GM19025 (cell line): ENCODE measurements at regions not wholly inside any gene's neighbourhood (a gene's known extent, or its start where the extent isn't known, plus 50 kb on each side); places are given as distances from the start of the nearest gene placed in this dataset.

Source experiments
- ATAC-seq: cut with Tn5 transposase; IDR thresholded peaks from one replicate; pipeline ENCODE4 v1.9.1; 2021; ENCODE audit warnings: mild to moderate bottlenecking, low read depth, moderate library complexity; ENCODE audit not compliant: unreplicated experiment

- ATAC-seq, result no peak
These were observed 124.9 kb upstream of the ARID1B start for GRCh38 chr6:156652231-156652750.

- ATAC-seq, result no peak
These were observed 125.7 kb upstream of the ARID1B start for GRCh38 chr6:156651486-156651885.

- ATAC-seq, result no peak
These were observed 126.2 kb upstream of the ARID1B start for GRCh38 chr6:156650896-156651390.

- ATAC-seq, result no peak
These were observed 128.6 kb upstream of the ARID1B start for GRCh38 chr6:156648616-156649015.

- ATAC-seq, result no peak
These were observed 129.2 kb upstream of the ARID1B start for GRCh38 chr6:156647991-156648390.

- ATAC-seq, result no peak
These were observed 129.9 kb upstream of the ARID1B start for GRCh38 chr6:156647140-156647784.

GRCh38 chr6:156646496-156646895 is 130.7 kb upstream of the ARID1B start:
- no peak for ATAC-seq

- no peak for ATAC-seq
These were observed 132.1 kb upstream of the ARID1B start for GRCh38 chr6:156645097-156645496.

GRCh38 chr6:156639009-156639721 is 138.0 kb upstream of the ARID1B start:
- ATAC-seq, result no peak

- ATAC-seq, result no peak
These were observed 138.6 kb upstream of the ARID1B start for GRCh38 chr6:156638581-156638980.

- no peak for ATAC-seq
These were observed 142.2 kb upstream of the ARID1B start for GRCh38 chr6:156634951-156635371.

GRCh38 chr6:156634048-156634447 is 143.1 kb upstream of the ARID1B start:
- no peak for ATAC-seq

GRCh38 chr6:156633291-156633690 is 143.9 kb upstream of the ARID1B start:
- ATAC-seq, result no peak

- ATAC-seq, result no peak
These were observed 146.4 kb upstream of the ARID1B start for GRCh38 chr6:156630613-156631302.

GRCh38 chr6:156628805-156629204 is 148.4 kb upstream of the ARID1B start:
- no peak for ATAC-seq

- ATAC-seq, result no peak
These were observed 149.7 kb upstream of the ARID1B start for GRCh38 chr6:156627524-156627923.

- no peak for ATAC-seq
These were observed 155.0 kb upstream of the ARID1B start for GRCh38 chr6:156622185-156622584.

- ATAC-seq, result no peak
These were observed 156.8 kb upstream of the ARID1B start for GRCh38 chr6:156620331-156620730.

GRCh38 chr6:156618600-156619205 is 158.5 kb upstream of the ARID1B start:
- no peak for ATAC-seq

- ATAC-seq, result no peak
These were observed 159.2 kb upstream of the ARID1B start for GRCh38 chr6:156617941-156618340.

GRCh38 chr6:156617376-156617775 is 159.8 kb upstream of the ARID1B start:
- no peak for ATAC-seq
